H1 (cell line): ENCODE measurements at regions not wholly inside any gene's neighbourhood (a gene's known extent, or its start where the extent isn't known, plus 50 kb on each side); places are given as distances from the start of the nearest gene placed in this dataset.

Experiments
- CTCF ChIA-PET: fragments of 300-600 bp; sonication (Branson Sonifier 250); formaldehyde crosslinking; loops from one replicate; lab custom pipeline; 2021; ENCODE audit not compliant: partially characterized antibody; lab: Charles Lee
- POLR2A ChIA-PET: fragments of 300-600 bp; sonication (Branson Sonifier 250); formaldehyde crosslinking; loops from one replicate; lab custom pipeline; 2021; ENCODE audit warnings: inconsistent platforms; ENCODE audit not compliant: partially characterized antibody; lab: Charles Lee
- DNase-seq, 2 experiments: peaks; one replicate each; pipeline versions ENCODE4 v3.0.0 to v3.0.0-alpha.2; 2010 to 2022; ENCODE audit warnings: low spot score in 2 of 2, low read depth in 1 of 2, mixed read lengths in 1 of 2
- FAIRE-seq: peaks from 2 replicates; lab custom pipeline; 2011; peaks lifted over from hg19 to GRCh38; lab: Jason Lieb, UNC
- H2AFZ ChIP-seq: 2 replicates; pipeline ENCODE4 v1.8.1; 2012; ENCODE audit warnings: low read length, inconsistent platforms
- H2AK5ac ChIP-seq: 2 replicates; pipeline ENCODE4 v1.6.1; 2013; ENCODE audit warnings: low read depth, low read length
- H2BK120ac ChIP-seq: replicated peaks from 2 replicates; pipeline ENCODE3; 2013; ENCODE audit warnings: low read depth, low read length, inconsistent platforms
- H2BK12ac ChIP-seq: 2 replicates; pipeline ENCODE4 v1.6.1; 2013; ENCODE audit warnings: low read depth, low read length
- H2BK15ac ChIP-seq: 2 replicates; pipeline ENCODE4 v1.6.1; 2013; ENCODE audit warnings: low read length
- H2BK20ac ChIP-seq: 2 replicates; pipeline ENCODE4 v1.6.1; 2013; ENCODE audit warnings: low read length
- H2BK5ac ChIP-seq: 2 replicates; pipeline ENCODE4 v1.6.1; 2013; ENCODE audit warnings: low read depth, low read length
- H3K14ac ChIP-seq: 2 replicates; pipeline ENCODE4 v1.6.1; 2013; ENCODE audit warnings: inconsistent platforms; ENCODE audit not compliant: insufficient read length
- H3K18ac ChIP-seq: 2 replicates; pipeline ENCODE4 v1.6.1; 2013; ENCODE audit warnings: low read length; ENCODE audit errors: extremely low read depth
- H3K23ac ChIP-seq: 2 replicates; pipeline ENCODE4 v1.6.1; 2013; ENCODE audit warnings: inconsistent platforms; ENCODE audit not compliant: insufficient read length
- H3K23me2 ChIP-seq: 2 replicates; pipeline ENCODE4 v1.6.1; 2013; ENCODE audit warnings: low read depth, low read length
- H3K27ac ChIP-seq: 2 replicates; pipeline ENCODE4 v1.6.1; 2011; ENCODE audit warnings: low read depth, low read length, inconsistent platforms
- H3K27me3 ChIP-seq, 4 experiments: replicated peaks in 1 of 4; 1 replicate in 1 of 4; 2 replicates in 3 of 4; pipeline versions ENCODE4 v1.6.1 to v1.8.1; 2011 to 2013; ENCODE audit warnings: low read length in 3 of 4, mild to moderate bottlenecking in 3 of 4, inconsistent platforms in 2 of 4, mixed read lengths in 2 of 4, moderate library complexity in 1 of 4; ENCODE audit not compliant: control insufficient read depth in 3 of 4, insufficient read depth in 3 of 4; ENCODE audit errors: extremely low read depth in 1 of 4
- H3K36me3 ChIP-seq, 4 experiments: 2 replicates each; pipeline versions ENCODE4 v1.6.1 to v1.8.1; 2011 to 2013; ENCODE audit warnings: mild to moderate bottlenecking in 4 of 4, low read length in 3 of 4, moderate library complexity in 2 of 4, control low read depth in 1 of 4, inconsistent platforms in 1 of 4; ENCODE audit not compliant: insufficient read depth in 4 of 4, control insufficient read depth in 2 of 4
- H3K4ac ChIP-seq: replicated peaks from 2 replicates; pipeline ENCODE3; 2013; ENCODE audit warnings: low read length, low read depth, mixed read lengths, inconsistent platforms; ENCODE audit not compliant: insufficient read length
- H3K4me1 ChIP-seq, 4 experiments: replicated peaks in 1 of 4; 1 replicate in 1 of 4; 2 replicates in 3 of 4; pipeline versions ENCODE4 v1.6.1 to v1.8.1; 2011 to 2013; ENCODE audit warnings: low read length in 3 of 4, inconsistent platforms in 2 of 4, mixed read lengths in 1 of 4; ENCODE audit not compliant: insufficient read depth in 4 of 4, control insufficient read depth in 3 of 4
- H3K4me2 ChIP-seq, 2 experiments: 2 replicates each; pipeline versions ENCODE4 v1.6.1 to v1.8.1; 2011 to 2013; ENCODE audit warnings: low read depth in 2 of 2, low read length in 2 of 2, control low read depth in 1 of 2, inconsistent platforms in 1 of 2, mild to moderate bottlenecking in 1 of 2; ENCODE audit not compliant: insufficient read depth in 1 of 2
- H3K4me3 ChIP-seq, 4 experiments: fragments of 200-600, 300-600 bp in 1 of 4; sonication (generic), shearing (Covaris generic), sonication (Bioruptor Twin) in 1 of 4; 2 replicates each; pipeline versions ENCODE4 v1.5.1 to v1.8.1; 2011 to 2016; ENCODE audit warnings: low read length in 4 of 4, low read depth in 3 of 4, control low read depth in 2 of 4, inconsistent platforms in 2 of 4, mild to moderate bottlenecking in 2 of 4, mixed read lengths in 1 of 4, moderate library complexity in 1 of 4; ENCODE audit not compliant: insufficient read depth in 2 of 4; ENCODE audit errors: extremely low read depth in 1 of 4
- H3K56ac ChIP-seq: replicated peaks from 2 replicates; pipeline ENCODE3; 2013; ENCODE audit warnings: low read depth, mild to moderate bottlenecking, mixed read lengths, low read length, inconsistent platforms; ENCODE audit not compliant: insufficient read length
- H3K79me1 ChIP-seq: 2 replicates; pipeline ENCODE4 v1.6.1; 2013; ENCODE audit warnings: low read depth, low read length, control low read depth
- H3K79me2 ChIP-seq, 2 experiments: 2 replicates each; pipeline versions ENCODE4 v1.6.1 to v1.8.1; 2012 to 2013; ENCODE audit warnings: low read length in 2 of 2, mild to moderate bottlenecking in 2 of 2, inconsistent platforms in 1 of 2; ENCODE audit not compliant: insufficient read depth in 2 of 2, control insufficient read depth in 1 of 2
- H3K9ac ChIP-seq, 4 experiments: replicated peaks in 1 of 4; 1 replicate in 1 of 4; 2 replicates in 3 of 4; pipeline versions ENCODE4 v1.6.1 to v1.8.1; 2011 to 2013; ENCODE audit warnings: low read depth in 3 of 4, low read length in 3 of 4, control low read depth in 2 of 4, mild to moderate bottlenecking in 2 of 4, moderate library complexity in 2 of 4, inconsistent platforms in 1 of 4; ENCODE audit errors: extremely low read depth in 1 of 4
- H3K9me3 ChIP-seq, 2 experiments: 2 replicates each; pipeline versions ENCODE4 v1.6.1 to v1.8.1; 2012 to 2013; ENCODE audit warnings: mild to moderate bottlenecking in 2 of 2, moderate library complexity in 2 of 2, control low read depth in 1 of 2, inconsistent platforms in 1 of 2, low read depth in 1 of 2, low read length in 1 of 2, mixed read lengths in 1 of 2; ENCODE audit not compliant: insufficient read depth in 2 of 2
- H4K20me1 ChIP-seq, 2 experiments: replicated peaks in 1 of 2; 2 replicates each; pipeline versions ENCODE3 to v1.8.1; 2011 to 2013; ENCODE audit warnings: inconsistent platforms in 2 of 2, low read length in 2 of 2, mild to moderate bottlenecking in 1 of 2; ENCODE audit not compliant: insufficient read depth in 2 of 2, control insufficient read depth in 1 of 2
- H4K5ac ChIP-seq: 2 replicates; pipeline ENCODE4 v1.6.1; 2013; ENCODE audit warnings: low read length, low read depth, mixed read lengths, inconsistent platforms; ENCODE audit not compliant: insufficient read length
- H4K8ac ChIP-seq: 2 replicates; pipeline ENCODE4 v1.8.0; 2013; ENCODE audit warnings: mild to moderate bottlenecking, moderate library complexity, low read length, inconsistent platforms; ENCODE audit not compliant: insufficient read depth; ENCODE audit errors: extremely low read depth
- H4K91ac ChIP-seq: replicated peaks from 2 replicates; pipeline ENCODE3; 2013; ENCODE audit warnings: low read length, mixed read lengths, inconsistent platforms; ENCODE audit not compliant: insufficient read length
- CHD2 ChIP-seq: IDR thresholded peaks from 2 replicates; pipeline ENCODE4 v1.6.1; 2012; ENCODE audit warnings: low read length, improper control_type of control experiment
- CTCF ChIP-seq, 3 experiments: IDR thresholded peaks; 1 replicate in 2 of 3; 2 replicates in 1 of 3; pipeline versions ENCODE4 v1.5.1 to v1.6.1; 2011; ENCODE audit warnings: low read length in 3 of 3, mild to moderate bottlenecking in 3 of 3, inconsistent platforms in 2 of 3, low read depth in 1 of 3, moderate library complexity in 1 of 3; ENCODE audit not compliant: insufficient read depth in 1 of 3; ENCODE audit errors: control extremely low read depth in 1 of 3
- RAD21 ChIP-seq, 2 experiments: IDR thresholded peaks in 1 of 2; conservative IDR thresholded peaks in 1 of 2; 2 replicates each; pipeline ENCODE4 v1.6.1; 2011; ENCODE audit warnings: low read depth in 2 of 2, low read length in 2 of 2, improper control_type of control experiment in 1 of 2, inconsistent platforms in 1 of 2, mild to moderate bottlenecking in 1 of 2, moderate library complexity in 1 of 2
- WGBS, 2 experiments: shearing (Covaris generic) in 1 of 2; methylation state at CpG; one replicate each; pipeline versions ENCODE4 v1.1.6 to v1.1.7; 2013 to 2015; ENCODE audit warnings: low lambda C conversion rate in 2 of 2, mixed read lengths in 2 of 2, inconsistent platforms in 1 of 2, low coverage in 1 of 2, missing lambda C conversion rate in 1 of 2; ENCODE audit not compliant: insufficient replicate concordance in 2 of 2, insufficient coverage in 1 of 2, insufficient read length in 1 of 2; ENCODE audit errors: extremely low coverage in 1 of 2, missing lambda C conversion rate in 1 of 2; 5-methylcytosine and 5-hydroxymethylcytosine counted together

- peak; percentile 26 to 32; a peak in 1 of 4 replicates for TF ChIP-seq RAD21 (IDR thresholded peaks at IDR 0.05 in 1 of 2, conservative IDR thresholded peaks at IDR 0.05 in 1 of 2; ENCODE audit: low read depth in 2 of 2, low read length in 2 of 2)
- no peak for TF ChIP-seq CHD2
- TF ChIP-seq CTCF (IDR thresholded peaks at IDR 0.05; ENCODE audit: control extremely low read depth in 1 of 3, insufficient read depth in 1 of 3, low read depth in 1 of 3, low read length in 3 of 3) = peak in 1 of 3 experiments; percentile 28; a peak in 2 of 4 replicates
- TF ChIP-seq, all 59 proteins: peak for 2
- Histone ChIP-seq H3K56ac (no peak overlapping the region), H3K9ac (no peak overlapping the region), H3K14ac (no peak overlapping the region), H2AFZ (no peak overlapping the region), H3K36me3 (no peaks in the 10 kb centered on the region), H4K5ac (no peak overlapping the region), H2BK5ac (no peak overlapping the region), H4K20me1 (no peaks in the 10 kb centered on the region), H3K79me2 (no peaks in the 10 kb centered on the region), H2BK120ac (no peak overlapping the region), H3K4me3 (no peak overlapping the region), H3K79me1 (no peaks in the 10 kb centered on the region), H3K23ac (no peak overlapping the region), H2BK15ac (no peak overlapping the region), H4K91ac (no peak overlapping the region), H2BK12ac (no peak overlapping the region), H3K4me2 (no peak overlapping the region), H3K23me2 (no peaks in the 10 kb centered on the region), H3K9me3 (no peaks in the 10 kb centered on the region), H2AK5ac (no peak overlapping the region), H3K27me3 (no peaks in the 10 kb centered on the region; a peak in 1 of 7 replicates), H3K4ac (no peak overlapping the region), H3K4me1 (peaks cover 0 to 3% (median 0%) of the 10 kb centered on the region in 4 experiments; a peak in 1 of 7 replicates), H3K18ac (no peak overlapping the region), H2BK20ac (no peak overlapping the region), H4K8ac (no peak overlapping the region), H3K27ac (no peak overlapping the region)
- FAIRE-seq (no peak), DNase-seq (no peak)
- POLR2A ChIA-PET = no interaction called here
- 34% methylated on average over 3 of the region's 3 CpGs; no CpG with 5 or more reads in 1 of the 2 experiments for WGBS, 2 experiments
- CTCF ChIA-PET = interaction anchor here (0.6 to 38.6 kb wide), 30 partner anchors 9 to 265 kb away, joined by 3 to 1551 read pairs (median 5); no protein-coding TSS in a partner anchor
These were observed 172.8 kb upstream of the CXCL13 start for GRCh38 chr4:77432717-77433417.
